DMS153 treated with DMSO at 0.1 percent for 48 hours (cell line): ENCODE measurements at regions not wholly inside any gene's neighbourhood (a gene's known extent, or its start where the extent isn't known, plus 50 kb on each side); places are given as distances from the start of the nearest gene placed in this dataset.
A peak's percentile ranks its signal among the peaks of the same experiment; 100 is the strongest.
"Not testable (repeated sequence)": the region's sequence is repeated elsewhere in the genome, so short reads cannot be mapped to it uniquely, and the experiment has no call there.

Source experiments
- DNase-seq: peaks from one replicate; lab custom pipeline; 2025; ENCODE audit not compliant: unreplicated experiment; lab: John Stamatoyannopoulos, UW

DNA sequence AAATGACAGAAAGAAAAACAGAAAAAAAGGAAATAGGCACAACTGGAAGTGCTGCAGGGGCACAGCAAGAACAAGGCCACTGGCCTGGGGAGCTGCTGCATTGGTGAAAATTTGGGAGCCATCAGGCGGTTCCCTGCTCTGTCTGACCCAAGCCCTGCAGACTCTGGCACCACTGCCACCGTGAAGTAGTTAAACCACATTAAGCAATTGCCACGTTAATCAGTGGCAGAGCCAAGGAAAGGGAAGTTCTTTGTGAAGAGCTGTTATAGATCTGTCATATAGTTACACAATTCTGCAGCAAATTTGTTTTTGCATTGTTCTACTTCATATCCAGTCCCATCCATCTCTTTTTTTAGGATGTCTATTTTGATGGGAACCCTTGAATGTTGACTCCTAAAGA lies 915.3 kb downstream of the FSCB start:
- DNase-seq, result no peak

DNA sequence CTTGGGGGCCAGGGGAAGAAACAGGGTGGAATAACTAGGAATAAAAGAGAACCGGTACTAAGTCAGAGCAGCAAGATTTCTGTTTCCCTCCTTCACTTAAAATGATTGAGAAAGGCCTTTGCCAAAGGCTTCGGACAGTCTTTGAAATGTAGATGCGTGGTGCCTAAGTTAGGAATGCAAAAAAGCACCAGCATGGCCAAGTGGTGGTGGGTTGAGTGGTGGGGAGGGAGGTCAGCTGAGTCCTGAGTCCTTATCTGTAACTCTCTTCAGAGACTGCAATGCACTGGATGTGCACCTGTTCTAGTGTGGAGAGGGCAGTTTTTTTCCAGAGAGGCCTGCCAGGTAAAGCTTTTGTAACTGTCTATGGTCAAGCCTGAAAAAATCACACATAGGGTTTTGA lies 919.9 kb downstream of the FSCB start:
- no peak for DNase-seq

DNA sequence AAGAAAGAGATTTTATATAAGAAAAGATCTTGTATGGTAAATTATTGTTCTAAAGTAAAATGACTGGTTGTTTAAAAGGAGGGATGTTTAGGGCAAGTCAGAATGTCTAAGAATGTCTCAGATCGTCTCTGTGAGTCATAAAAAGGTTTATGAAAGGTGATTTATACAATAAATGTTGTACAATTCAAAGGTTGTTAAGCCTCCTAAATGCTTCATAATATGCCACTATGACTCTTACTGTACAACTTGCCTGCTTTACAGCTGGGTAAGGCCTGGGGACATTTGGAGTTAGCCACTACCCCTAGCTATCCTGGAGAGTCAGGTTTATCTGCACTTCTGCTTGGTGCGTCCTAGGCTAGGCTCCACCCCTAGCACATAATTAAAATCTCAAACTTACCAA lies 927.4 kb downstream of the FSCB start:
- no peak for DNase-seq

DNA sequence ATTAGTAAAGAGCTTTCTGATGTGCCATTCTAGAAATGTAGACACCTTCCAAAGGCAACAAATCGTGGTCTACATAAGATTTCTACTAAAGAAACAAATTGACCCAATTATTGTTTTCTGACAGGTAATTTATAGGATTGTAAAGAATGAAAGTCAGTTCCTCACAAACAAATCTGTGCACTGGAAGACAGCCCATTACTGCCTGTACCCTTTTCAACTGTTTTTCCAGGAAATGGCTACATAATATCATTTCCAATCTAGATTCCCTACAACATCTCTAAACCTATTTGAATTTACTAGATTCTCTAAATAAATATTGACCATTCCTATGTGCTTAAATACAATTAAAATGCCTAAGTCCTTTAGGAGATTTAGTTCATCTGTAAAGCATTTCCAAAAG lies 939.1 kb downstream of the FSCB start:
- DNase-seq, result no peak

DNA sequence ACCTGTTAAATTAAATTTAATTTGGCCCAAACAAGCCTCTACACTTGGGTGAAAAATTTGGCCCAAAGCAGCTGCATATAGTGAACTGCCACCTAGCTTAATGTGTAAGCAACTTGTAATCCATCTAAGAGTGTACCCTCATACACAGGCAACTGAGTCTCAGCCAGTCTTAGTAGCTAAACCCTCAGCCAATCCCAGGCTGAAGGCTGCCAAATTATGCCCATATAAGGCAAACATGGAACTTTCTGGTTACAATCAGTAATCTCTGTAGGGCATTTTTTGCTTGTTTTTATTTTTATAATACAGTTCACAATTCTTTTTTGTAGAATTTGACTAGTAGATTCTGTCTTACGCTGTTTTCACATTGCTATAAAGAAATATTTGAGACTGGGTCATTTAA lies 958.7 kb downstream of the FSCB start:
- DNase-seq, result no peak

DNA sequence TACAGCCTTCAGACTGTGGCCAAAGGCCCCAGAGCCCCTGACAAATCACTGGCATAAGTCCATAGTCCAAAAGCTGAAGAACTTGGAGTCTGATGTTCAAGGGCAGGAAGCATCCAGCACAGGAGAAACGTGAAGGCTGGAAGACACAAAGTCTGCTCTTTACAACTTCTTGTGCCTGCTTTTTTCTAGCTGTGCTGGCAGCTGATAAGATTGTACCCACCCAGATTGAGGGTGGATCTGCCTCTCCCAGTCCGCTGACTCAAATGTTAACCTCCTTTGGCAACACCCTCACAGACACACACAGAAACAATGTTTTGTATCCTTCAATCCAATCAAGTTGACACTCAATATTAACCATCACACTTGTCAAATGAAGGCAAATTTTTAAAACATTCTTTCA lies 959.5 kb downstream of the FSCB start:
- DNase-seq, result not testable (repeated sequence)

DNA sequence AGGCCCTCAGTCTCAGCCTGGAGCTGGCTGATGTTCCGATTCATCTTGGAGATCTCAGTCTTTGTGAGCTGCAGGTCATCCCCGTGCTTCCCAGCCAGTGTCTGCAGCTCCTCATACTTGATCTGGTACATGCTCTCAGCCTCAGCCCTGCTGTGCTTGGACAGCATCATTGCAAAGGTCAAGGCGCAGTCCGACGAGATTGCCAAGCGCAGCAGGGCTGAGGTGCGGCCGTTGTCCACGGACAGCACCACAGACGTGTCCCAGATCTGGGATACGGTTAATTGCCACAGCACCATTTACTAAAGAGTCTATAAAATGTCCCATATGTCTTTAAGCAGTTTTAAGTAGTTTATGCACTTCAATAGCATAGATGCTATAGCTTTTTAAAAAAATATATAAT lies 965.7 kb downstream of the FSCB start:
- no peak for DNase-seq

DNA sequence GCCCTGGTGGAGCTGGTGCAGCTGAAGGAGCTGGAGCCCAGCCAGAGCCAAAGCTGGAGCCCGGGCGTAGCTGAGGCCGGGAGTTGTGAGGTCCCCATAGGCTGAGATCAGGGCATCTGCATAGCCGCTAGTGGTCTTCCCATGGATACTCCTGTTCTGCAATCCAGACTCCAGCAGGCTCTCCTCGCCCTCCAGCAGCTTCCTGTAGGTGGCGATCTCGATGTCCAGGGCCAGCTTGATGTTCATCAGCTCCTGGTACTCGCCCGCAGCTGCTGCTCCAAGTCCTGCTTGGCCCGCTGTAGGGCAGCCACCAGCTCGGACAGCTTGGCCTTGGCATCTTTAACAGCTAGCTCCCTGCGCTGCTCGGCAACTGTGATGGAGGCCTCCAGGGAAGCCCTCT lies 966.1 kb downstream of the FSCB start:
- DNase-seq, result no peak

DNA sequence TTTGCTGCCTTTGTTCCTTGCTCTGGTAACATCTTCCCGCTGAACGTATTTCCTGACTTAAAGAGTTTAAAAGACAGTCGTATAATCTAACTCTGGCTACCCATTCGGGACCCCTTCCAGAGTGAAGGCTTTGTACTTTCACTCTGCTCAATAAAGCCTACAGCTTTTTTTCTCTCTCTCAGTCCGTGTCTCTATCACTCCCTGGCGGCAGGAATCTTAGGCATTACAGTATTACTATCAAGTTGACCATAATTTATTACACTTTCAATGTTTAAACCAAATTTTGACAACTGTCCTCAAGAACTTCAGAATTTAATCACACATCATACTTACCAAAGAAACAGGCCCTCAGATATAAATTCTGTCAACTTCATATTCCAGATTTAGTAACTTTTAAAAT lies 967.9 kb downstream of the FSCB start:
- DNase-seq, result no peak

DNA sequence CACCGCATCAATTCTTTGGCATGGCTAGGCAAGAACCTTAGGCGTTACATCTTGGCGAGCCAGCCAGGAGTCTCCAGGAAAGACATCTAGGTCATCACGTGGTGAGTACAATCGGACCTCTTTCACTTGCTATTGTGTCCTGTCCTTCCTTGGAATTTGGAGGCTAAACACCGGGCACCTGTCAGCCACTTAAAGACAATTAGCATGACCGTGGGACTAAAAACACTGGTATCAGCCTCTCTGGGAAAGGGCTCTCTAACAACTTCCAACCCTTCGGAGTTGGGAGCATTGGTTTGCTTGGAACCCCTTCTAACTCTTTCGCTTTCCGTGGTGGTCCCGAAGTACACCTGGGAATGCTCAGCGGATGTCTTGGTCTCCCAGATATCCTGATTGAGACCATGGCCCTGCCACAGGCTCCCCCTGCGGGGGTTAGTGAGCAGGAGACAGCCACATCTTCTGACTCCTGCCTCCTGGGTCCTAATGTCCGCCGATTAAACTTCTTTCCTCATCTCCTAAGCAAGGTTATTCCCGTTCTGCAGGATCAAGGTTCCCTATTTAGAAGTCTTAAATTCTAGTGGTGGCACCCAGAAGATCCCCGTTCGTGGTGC lies 971.7 kb downstream of the FSCB start:
- no peak for DNase-seq

DNA sequence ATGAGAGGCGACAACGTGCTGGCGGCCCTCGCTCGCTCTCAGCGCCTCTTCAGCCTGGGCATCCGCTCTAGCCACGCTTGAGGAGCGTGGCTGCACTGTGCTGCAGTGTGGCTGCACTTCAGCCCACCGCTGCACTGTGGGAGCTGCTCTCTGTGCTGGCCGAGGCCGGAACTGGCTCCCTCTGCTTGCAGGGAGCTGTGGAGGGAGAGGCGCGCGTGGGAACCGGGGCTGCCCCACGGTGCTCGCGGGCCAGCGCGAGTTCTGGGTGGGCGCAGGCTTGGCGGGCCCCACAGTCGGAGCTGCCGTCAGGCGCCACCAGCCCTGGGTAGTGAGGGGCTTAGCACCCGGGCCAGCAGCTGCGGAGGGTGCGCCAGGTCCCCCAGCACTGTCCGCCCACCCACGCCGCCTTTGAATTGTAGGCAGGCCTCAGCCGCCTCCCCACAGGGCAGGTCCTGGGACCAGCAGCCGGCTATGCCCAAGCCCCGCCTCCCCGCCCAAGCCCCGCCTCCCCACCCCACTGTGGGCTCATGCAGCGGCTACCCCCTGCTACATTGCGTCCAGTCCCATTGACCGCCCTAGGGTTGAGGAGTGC lies 974.2 kb downstream of the FSCB start:
- DNase-seq, result no peak

DNA sequence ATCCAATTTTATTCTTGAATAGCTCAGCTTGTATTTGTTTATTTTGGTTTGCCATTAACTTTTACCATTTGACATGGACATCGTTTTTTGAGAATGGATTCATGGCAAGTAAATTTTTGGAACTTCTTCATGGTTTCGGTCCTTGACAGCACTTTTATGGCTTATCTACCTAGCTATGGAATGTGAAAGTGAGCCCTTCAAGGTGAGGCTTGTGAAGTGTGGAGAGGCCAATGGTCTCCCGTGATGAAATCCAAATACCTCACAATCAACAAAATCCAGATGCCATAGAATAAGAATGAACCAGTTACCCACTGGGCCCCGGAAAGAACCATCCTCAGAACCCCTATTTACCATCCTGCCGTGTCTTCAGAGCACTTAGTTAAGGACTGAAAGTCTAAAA lies 978.8 kb downstream of the FSCB start:
- no peak for DNase-seq

DNA sequence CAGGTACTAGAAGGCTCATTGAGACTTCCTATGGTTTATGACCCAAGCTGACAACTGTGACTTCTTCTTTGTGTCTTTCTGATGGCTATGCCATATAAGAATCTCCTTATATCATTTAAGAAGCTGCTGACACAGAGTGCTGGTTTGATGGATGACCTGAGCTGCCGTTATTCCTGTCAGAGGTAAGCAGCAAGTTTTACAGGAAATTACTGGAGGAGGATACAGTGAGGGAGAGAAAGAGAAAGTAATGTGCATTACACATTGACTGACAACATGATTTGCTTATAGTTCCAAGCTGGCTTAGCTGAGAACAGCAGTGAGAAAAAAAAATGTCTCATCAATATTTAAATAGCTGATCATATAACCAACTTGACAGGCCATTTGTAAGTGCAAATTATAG lies 981.4 kb downstream of the FSCB start:
- no peak for DNase-seq

DNA sequence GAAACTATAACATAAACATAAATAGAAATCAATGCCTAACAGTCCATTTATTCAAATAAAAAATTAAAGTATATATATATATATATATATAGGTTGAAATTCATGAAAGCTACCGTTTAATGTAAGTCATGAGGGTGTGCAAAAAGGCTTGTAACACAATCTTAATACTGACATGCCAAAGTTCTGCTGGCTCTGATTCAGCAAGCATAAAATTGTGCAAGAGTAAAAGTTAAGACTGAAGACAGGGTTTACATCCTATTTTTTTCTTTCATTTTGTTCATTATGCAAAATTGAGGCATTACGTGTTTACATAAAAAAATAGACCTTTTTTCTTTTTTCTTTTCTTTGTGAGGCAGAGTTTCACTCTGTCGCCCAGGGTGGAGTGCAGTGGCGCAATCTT lies 984.2 kb downstream of the FSCB start:
- DNase-seq, result no peak

DNA sequence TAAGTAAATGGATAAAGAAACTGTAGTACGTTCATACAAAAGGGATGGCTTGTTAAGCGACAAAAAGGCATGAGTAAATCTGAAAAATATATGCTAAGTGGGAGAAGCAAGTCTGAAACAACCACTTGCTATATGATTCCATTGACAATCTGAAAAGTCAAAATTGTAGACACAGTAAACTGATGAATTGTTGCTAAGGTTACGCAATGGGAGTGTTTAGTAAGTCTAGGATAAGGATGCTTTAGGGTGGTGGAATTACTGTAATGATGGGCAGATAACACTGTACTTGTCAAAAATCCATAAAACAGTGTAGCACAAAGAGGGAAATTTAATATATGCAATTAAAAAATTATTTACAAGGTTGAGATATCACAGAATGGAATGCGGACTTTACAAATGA lies 984.9 kb downstream of the FSCB start:
- DNase-seq, result no peak

DNA sequence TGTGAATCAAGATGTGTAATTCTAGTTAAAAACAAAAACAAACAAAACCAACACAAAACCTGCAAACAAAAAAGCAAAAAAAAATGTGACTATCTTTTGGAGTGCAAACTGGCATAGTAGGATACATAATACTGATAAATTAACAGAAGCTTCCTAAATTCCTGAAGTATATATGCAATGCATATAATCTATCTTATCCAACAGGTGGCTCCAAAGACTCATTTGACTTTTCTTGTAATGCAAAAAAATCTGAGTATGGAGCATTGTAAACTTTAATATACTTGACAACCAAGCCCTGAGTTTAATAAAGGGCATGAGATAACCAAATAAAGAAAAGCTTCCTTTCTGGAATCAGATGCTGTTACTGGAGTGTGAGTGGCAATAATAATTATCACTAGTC lies 1003.6 kb downstream of the FSCB start:
- DNase-seq, result no peak

DNA sequence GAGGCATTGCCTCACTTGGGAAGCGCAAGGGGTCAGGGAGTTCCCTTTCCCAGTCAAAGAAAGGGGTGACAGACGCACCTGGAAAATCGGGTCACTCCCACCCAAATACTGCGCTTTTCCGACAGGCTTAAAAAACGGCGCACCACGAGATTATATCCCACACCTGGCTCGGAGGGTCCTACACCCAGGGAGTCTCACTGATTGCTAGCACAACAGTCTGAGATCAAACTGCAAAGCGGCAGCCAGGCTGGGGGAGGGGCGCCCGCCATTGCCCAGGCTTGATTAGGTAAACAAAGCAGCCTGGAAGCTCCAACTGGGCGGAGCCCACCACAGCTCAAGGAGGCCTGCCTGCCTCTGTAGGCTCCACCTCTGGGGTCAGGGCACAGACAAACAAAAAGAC lies 1014.7 kb downstream of the FSCB start:
- DNase-seq, result not testable (repeated sequence)

DNA sequence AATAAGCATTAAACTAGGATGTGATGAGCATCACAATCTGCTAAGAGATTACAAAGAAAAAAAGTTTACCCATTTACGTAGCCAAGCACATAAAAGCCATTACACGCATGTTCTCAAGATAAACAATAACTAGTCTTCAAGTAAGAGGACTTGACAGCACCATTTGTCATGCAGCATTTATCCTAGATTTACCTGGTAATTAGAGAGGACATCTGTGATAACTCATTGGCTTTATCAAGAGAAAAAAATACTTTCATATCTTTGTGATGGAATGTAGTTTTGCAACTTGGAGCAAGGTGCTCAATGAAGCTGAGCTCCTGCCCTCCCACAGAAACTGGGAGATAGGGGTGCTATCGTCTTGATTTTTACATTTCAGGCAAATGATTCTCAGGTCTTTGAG lies 1023.7 kb downstream of the FSCB start:
- no peak for DNase-seq

DNA sequence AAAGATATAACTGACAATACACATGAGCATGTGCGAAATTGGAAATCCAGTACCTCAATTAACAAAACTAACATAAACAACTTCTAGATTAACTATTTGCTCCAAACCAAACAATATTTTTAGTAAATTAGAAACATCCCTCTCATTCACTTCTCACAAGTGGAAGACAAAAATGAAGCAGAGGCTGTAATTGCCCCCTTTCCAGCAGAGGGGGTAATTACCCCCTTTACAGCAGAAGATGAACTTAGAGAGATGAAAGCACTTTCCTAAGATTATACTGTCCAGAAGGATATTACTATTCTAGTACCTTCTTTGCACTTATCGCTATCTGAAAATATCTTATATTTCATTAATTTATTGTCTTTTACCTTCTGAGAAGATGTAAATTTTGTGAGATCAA lies 1025.2 kb downstream of the FSCB start:
- DNase-seq, result no peak

DNA sequence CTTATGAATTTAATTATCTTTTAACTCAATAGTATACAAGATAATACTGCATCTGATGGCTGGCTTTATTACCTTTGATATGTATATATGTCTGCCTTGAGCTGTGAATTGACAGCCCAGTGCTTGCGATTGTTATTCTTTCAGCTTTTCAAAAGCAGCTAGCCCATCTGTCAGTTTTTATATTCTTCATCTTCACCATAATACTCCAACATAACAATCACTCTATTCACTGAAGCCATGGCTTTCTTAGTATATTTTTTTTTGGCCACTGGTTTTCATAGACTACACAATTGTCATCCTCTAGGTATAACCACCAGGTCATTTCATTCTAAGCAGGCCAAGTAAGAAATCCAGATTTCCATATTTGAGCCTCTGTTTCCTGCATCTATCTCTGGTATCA lies 1026.1 kb downstream of the FSCB start:
- DNase-seq, result no peak

DNA sequence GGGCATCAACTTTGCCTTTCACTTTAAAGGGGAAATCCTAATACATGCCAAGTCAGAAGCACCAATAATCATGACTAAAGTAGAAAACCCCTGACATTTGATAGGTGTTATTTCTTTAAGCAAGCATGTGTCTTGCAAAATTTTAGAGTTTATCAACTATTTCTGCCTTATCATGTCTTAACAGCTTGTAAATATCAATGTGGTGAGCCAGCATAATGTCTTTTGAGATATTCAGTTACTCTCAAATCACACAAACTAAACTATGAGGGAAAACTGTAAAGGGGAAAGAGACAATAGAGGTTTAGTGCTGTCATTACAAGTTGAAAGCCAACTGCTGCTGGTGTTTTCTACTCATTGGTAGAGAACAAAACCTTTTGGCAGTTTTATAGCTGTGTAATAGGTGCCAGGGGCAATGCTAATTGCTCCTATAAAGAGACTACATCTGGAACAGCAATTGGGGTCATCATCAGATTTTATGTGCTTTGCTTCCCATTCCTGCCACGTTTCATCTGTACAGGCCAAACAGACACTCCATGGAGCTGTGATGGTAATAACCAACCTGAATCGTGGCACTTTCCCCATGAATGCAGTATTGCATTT lies 1027.4 kb downstream of the FSCB start:
- DNase-seq, result peak; percentile 20

DNA sequence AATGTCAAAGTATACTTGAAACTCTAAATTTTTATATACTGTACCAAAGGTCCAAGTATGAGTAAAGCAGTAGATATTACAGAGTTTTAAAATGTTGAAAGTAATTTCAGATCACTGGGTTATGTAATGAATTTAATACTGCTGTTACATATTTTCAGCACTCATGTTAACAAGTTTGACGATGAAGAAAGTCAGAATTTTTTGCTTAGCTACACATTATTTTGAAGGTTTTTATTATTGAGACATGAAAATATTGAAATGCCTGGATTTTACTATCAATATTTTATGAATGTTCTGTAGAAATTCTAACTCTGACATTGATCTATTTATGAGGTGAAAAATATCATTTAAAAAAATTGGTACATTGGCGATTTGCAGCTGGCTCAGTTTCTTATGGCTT lies 1030.3 kb downstream of the FSCB start:
- no peak for DNase-seq

DNA sequence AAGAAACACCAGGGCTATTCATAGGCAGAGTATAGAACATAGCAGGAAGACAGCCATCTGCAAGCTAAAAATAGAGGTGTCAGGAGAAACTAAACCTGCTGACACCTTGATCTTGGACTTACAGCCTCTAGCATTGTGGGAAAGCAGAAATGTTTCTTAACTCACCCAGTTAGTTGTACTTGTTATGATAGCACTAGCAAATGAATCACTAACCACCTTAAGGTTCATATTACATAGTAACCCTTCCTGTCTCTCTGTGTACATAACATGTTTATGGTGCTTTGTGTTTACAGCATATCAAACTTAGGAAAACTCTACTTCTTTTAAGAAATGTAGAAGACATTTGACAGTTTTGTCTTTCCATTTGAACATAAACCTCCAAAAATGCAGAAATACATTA lies 1031.3 kb downstream of the FSCB start:
- no peak for DNase-seq
